Stimulated activated naive CD4-positive, alpha-beta T cell (primary cell): ENCODE measurements at regions not wholly inside any gene's neighbourhood (a gene's known extent, or its start where the extent isn't known, plus 50 kb on each side); places are given as distances from the start of the nearest gene placed in this dataset.

Source experiments
- DNase-seq, 6 experiments: peaks; one replicate each; lab custom pipeline; 2025; lab: John Stamatoyannopoulos, UW

- no peak for DNase-seq
Observed at GRCh38 chr2:123103902-123104301, 921.2 kb upstream of the CNTNAP5 start.

- no peak for DNase-seq
Observed at GRCh38 chr2:123116595-123116994, 908.5 kb upstream of the CNTNAP5 start.

DNA sequence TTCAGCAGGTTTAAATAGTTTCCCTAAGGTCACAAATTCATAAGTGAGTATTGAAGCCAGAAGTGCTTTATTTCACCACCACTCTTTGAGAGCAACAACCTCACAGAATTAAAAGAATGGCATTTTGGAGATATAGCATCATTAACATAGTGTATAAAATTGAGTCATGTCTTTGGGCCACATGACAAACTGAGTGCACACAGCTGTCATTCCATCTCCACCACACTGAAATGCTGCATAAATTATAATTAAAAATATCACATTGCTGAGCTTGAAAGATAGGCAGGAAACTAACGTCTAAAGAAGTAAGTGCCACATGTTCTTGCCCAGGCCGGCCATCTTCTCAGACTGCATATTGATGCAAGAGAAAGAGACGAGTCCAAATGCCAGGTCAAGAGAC lies 897.9 kb upstream of the CNTNAP5 start:
- no peak for DNase-seq

- DNase-seq = no peak
Observed at GRCh38 chr2:123128951-123129350, 896.1 kb upstream of the CNTNAP5 start.

- DNase-seq = no peak
Observed at GRCh38 chr2:123136419-123136818, 888.7 kb upstream of the CNTNAP5 start.

GRCh38 chr2:123144082-123144481 lies 881.0 kb upstream of the CNTNAP5 start:
- no peak for DNase-seq

DNA sequence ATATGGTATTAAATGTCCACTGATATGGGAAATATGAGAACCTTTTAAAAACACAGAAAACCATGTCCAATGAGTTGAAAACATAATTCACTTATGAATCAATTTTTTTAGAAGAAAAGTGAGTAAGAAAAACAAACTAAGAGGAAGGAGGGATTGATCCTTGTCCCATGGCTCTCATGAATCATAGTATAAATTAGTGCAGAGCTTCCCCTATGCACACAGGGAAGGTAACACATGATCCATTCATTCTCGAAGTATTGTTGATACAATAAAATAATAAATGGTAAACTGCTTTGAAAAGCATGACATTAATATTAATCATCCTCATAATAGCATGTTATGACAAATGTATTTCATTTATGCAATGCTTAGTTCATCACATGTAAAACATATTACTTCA lies 872.0 kb upstream of the CNTNAP5 start:
- no peak for DNase-seq

GRCh38 chr2:123154195-123154594 lies 870.9 kb upstream of the CNTNAP5 start:
- DNase-seq = no peak

DNA sequence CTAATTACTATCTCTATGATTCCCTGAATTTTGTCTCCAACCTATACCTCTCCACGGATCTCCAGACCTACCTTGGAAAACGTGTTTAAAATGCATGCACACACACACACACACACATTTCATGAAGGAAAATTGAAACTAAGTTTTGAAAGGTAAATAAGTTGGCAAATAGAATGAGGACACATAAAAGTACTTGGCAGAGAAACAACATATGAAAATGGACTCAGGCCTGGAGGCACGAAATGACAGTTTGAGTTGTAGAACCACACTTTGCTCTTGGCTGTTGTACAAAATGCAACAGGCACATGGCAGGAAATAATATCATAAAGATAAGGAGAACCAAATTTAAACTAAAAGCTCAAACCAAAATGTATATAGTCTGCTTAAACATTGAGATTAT lies 868.1 kb upstream of the CNTNAP5 start:
- DNase-seq = no peak

GRCh38 chr2:123162400-123163016 lies 862.6 kb upstream of the CNTNAP5 start:
- no peak for DNase-seq

- DNase-seq = no peak
Observed at GRCh38 chr2:123163398-123163797, 861.7 kb upstream of the CNTNAP5 start.

- DNase-seq = no peak
Observed at GRCh38 chr2:123164216-123164615, 860.9 kb upstream of the CNTNAP5 start.

GRCh38 chr2:123165616-123166015 lies 859.5 kb upstream of the CNTNAP5 start:
- no peak for DNase-seq

DNA sequence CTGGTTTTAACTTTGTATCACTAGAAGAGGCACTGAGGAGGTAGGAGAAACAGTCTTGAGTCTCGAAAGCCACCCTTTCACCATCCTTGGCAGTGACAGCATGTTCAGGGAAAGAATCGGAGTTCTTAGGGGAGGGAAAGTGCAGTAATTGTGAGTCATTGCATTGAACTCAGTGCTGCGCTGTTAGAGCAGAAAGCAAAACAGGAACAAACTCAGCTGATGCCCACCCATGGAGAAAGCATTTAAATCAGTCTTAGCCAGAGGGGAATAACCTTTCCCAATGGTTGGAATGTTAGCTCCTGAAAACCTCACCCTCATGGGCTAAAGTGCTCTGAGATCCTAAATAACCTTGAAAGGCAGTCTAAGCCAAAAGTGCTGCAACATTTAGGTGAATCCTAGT lies 845.6 kb upstream of the CNTNAP5 start:
- no peak for DNase-seq

GRCh38 chr2:123195957-123196356 lies 829.1 kb upstream of the CNTNAP5 start:
- DNase-seq = no peak

DNA sequence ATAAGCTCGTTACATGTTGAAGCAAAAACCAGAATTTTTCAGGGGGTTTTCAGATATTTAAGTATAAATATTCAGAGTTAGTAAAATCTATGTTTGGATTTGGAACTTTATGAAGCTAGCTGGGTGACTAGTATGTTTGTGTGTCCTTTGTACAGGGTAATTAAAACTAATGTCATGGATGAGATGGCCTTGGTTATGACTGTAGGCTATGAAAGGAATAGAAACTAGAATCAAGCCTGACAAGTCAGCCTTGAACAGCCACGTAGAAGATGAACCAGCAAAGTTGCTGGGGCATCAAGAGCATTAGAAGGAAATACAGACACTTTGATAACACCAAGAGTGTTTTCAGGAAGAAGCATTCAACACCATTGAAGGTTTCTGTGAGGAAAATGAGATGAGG lies 825.1 kb upstream of the CNTNAP5 start:
- no peak for DNase-seq

DNA sequence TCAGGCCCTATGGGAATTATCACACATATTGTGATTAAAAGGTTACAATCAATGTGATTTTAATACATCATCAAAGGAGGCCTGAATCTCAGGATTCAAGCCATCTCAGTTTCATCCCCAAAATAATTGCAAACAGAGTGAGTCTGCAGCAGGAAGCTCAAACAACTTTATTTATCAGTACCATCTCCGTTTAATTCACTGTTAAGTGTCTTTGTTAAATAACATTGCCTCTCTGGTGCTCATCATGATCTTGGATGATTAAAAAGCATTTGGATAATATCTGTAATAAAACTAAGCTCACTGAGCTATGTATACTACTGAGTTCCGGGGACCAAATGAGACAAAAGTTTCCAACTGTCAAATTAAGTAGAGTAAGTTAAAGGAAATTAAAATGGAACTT lies 817.8 kb upstream of the CNTNAP5 start:
- no peak for DNase-seq

DNA sequence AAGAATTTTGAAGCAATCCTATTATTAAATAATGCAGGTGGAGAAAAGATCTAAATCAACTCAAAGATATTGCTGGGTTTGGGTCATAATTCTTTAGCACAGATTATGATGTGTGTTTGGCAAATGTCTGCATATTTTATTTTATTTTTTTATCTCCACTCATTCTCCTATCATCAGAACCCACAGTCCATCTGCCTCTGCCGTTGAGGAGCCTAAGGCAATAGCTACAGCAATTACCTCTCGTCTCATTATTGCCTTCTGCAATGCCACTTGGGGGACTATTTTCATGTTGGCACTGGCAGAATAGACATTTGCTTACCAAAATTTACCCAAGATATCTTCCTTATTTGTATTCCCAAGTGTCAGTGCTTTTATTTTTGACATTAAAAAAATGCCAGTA lies 815.9 kb upstream of the CNTNAP5 start:
- no peak for DNase-seq

DNA sequence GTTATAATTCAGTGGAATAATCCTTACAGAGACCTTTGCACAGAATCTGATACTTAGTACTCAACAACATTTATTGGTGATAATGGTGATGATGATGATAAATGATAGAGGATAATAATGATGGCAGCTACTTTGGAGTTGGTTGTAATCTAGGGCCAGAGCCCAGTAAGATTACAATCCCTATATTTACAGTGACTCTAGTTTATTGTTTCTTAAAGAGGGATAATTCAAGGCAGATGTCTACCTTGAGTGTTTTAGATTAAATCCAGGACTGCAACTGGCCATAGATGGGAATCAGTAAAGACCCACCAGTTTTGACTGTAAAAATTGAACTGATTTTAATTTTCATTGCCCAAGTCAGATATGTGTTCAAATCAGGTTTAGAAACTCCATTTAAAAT lies 813.9 kb upstream of the CNTNAP5 start:
- DNase-seq = no peak

DNA sequence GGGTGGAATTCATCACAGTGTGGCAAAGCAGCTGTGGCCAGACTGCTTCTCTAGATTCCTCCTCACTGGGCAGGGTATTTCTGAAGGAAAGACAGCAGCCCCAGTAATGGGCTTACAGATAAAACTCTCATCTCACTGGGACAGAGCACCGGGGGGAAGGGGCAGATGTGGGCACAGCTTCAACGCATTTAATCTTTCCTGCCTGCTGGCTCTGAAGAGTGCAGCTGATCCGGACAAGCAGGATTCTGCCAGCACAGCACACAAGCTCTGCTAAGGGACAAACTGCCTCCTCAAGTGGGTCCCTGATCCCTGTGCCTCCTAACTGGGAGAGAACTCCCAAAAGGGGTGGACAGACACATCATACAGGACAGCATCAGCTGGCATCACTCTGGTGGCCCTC lies 779.9 kb upstream of the CNTNAP5 start:
- DNase-seq = no peak

GRCh38 chr2:123258877-123259539 lies 766.1 kb upstream of the CNTNAP5 start:
- DNase-seq = no peak

DNA sequence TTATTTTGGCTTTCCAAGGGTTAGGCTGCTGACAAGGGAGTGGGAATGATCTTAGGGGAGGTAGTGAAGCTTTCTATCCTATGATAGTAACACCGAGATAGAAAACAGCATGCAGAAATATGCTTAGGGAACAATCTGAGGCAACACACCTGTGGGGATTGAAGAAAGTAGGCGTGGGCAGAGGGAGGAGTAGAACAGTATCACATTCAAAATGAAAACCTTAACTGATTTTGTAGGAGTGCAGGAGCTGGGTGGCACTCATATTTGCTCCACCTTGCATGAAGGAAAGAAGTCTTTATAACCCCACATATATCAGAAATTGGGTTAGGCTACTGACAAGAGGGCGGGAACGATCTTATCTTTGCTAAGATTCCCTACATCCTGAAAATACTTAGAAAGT lies 762.2 kb upstream of the CNTNAP5 start:
- no peak for DNase-seq

GRCh38 chr2:123283431-123283830 lies 741.7 kb upstream of the CNTNAP5 start:
- DNase-seq = no peak

- no peak for DNase-seq
Observed at GRCh38 chr2:123303731-123304130, 721.4 kb upstream of the CNTNAP5 start.
